Testis (tissue), 2 donors: ENCODE measurements at regions not wholly inside any gene's neighbourhood (a gene's known extent, or its start where the extent isn't known, plus 50 kb on each side); places are given as distances from the start of the nearest gene placed in this dataset.

Source experiments
- DNase-seq: peaks from one replicate; pipeline ENCODE4 v3.0.0-alpha.2; 2019
- H3K27ac ChIP-seq, 2 donors: fragments of 200-600 bp; sonication (generic); one replicate each; pipeline ENCODE4 v1.5.1; 2019
- H3K27me3 ChIP-seq: fragments of 200-600 bp; sonication (generic); one replicate; pipeline ENCODE4 v1.5.1; 2019
- H3K36me3 ChIP-seq: fragments of 200-600 bp; sonication (generic); one replicate; pipeline ENCODE4 v1.5.1; 2017; ENCODE audit warnings: low read depth; ENCODE audit errors: missing control alignments
- H3K4me1 ChIP-seq: fragments of 200-600 bp; sonication (generic); one replicate; pipeline ENCODE4 v1.5.1; 2019
- H3K4me3 ChIP-seq, 2 donors: fragments of 200-600 bp; sonication (generic); one replicate each; pipeline ENCODE4 v1.5.1; 2017 to 2019
- H3K9me3 ChIP-seq: fragments of 200-600 bp; sonication (generic); one replicate; pipeline ENCODE4 v1.5.1; 2017
- CTCF ChIP-seq, 3 experiments: fragments of 450-650 bp in 2 of 3; fragments of 200-600 bp in 1 of 3; sonication (generic) in 1 of 3; IDR thresholded peaks; one replicate each; pipeline ENCODE4 v1.5.1; 2016 to 2019; ENCODE audit warnings: antibody characterized with exemption in 3 of 3, mild to moderate bottlenecking in 2 of 3, moderate library complexity in 1 of 3
- POLR2A ChIP-seq: fragments of 450-650 bp; IDR thresholded peaks from one replicate; pipeline ENCODE4 v1.6.1; 2017; ENCODE audit warnings: antibody characterized with exemption, mild to moderate bottlenecking, moderate library complexity
- WGBS, 2 donors: methylation state at CpG; one replicate each; pipeline ENCODE4 v1.1.5; 2018; 5-methylcytosine and 5-hydroxymethylcytosine counted together
- intact Hi-C: fragments of 100-400 bp; cut with DNase I; formaldehyde crosslinking; loops from one replicate; pipeline ENCODE4 v1.15.1; 2023; ENCODE audit warnings: low total_unique reads

- WGBS, 2 donors: 98 to 100% methylated on average over 2 of the region's 2 CpGs
- Histone ChIP-seq H3K36me3 (no peaks in the 10 kb centered on the region), H3K27me3 (no peaks in the 10 kb centered on the region), H3K9me3 (no peaks in the 10 kb centered on the region), H3K27ac (no peak overlapping the region), H3K4me3 (no peak overlapping the region), H3K4me1 (no peaks in the 10 kb centered on the region)
- intact Hi-C loops: no loop called here
- DNase-seq: no peak
- no peak for TF ChIP-seq POLR2A
- no peak for TF ChIP-seq CTCF (IDR thresholded peaks at IDR 0.05)
Measured at GRCh38 chr16:65224471-65224870, 102.6 kb upstream of the CDH11 start.

GRCh38 chr16:65223335-65223734 is 101.5 kb upstream of the CDH11 start:
- H3K27me3 ChIP-seq: no peaks in the 10 kb centered on the region
- H3K27ac ChIP-seq: no peak overlapping the region
- no peaks in the 10 kb centered on the region for H3K4me1 ChIP-seq
- no peak for DNase-seq
- no peaks in the 10 kb centered on the region for H3K36me3 ChIP-seq
- H3K4me3 ChIP-seq: no peak overlapping the region
- TF ChIP-seq CTCF (IDR thresholded peaks at IDR 0.05) (no peak), POLR2A (no peak)
- no peaks in the 10 kb centered on the region for H3K9me3 ChIP-seq
- 82 to 87% methylated on average over 2 to 3 of the region's 3 CpGs for WGBS, 2 donors
- intact Hi-C loops: no loop called here

GRCh38 chr16:65222536-65222935 is 100.7 kb upstream of the CDH11 start:
- 75 to 76% methylated on average over 6 of the region's 6 CpGs for WGBS, 2 donors
- DNase-seq: no peak
- H3K4me3 ChIP-seq: no peak overlapping the region
- H3K9me3 ChIP-seq: no peaks in the 10 kb centered on the region
- no peak overlapping the region for H3K27ac ChIP-seq
- no peak for TF ChIP-seq CTCF (IDR thresholded peaks at IDR 0.05)
- no peak for TF ChIP-seq POLR2A
- intact Hi-C loops: no loop called here
- H3K27me3 ChIP-seq: no peaks in the 10 kb centered on the region
- H3K4me1 ChIP-seq: no peaks in the 10 kb centered on the region
- no peaks in the 10 kb centered on the region for H3K36me3 ChIP-seq

GRCh38 chr16:65222049-65222448 is 100.2 kb upstream of the CDH11 start:
- Histone ChIP-seq H3K4me1 (no peaks in the 10 kb centered on the region), H3K36me3 (no peaks in the 10 kb centered on the region), H3K9me3 (no peaks in the 10 kb centered on the region), H3K27ac (no peak overlapping the region), H3K4me3 (no peak overlapping the region), H3K27me3 (no peaks in the 10 kb centered on the region)
- intact Hi-C loops: no loop called here
- WGBS, 2 donors: 77 to 79% methylated on average over 1 of the region's 1 CpG
- DNase-seq: no peak
- TF ChIP-seq POLR2A (no peak), CTCF (IDR thresholded peaks at IDR 0.05) (no peak)

- no peaks in the 10 kb centered on the region for H3K9me3 ChIP-seq
- WGBS, 2 donors: 100% methylated on average over 1 of the region's 1 CpG
- no peak overlapping the region for H3K4me3 ChIP-seq
- H3K27me3 ChIP-seq: no peaks in the 10 kb centered on the region
- H3K27ac ChIP-seq: no peak overlapping the region
- H3K36me3 ChIP-seq: no peaks in the 10 kb centered on the region
- H3K4me1 ChIP-seq: no peaks in the 10 kb centered on the region
- no peak for DNase-seq
- intact Hi-C loops: no loop called here
- TF ChIP-seq CTCF (IDR thresholded peaks at IDR 0.05) (no peak), POLR2A (no peak)
Measured at GRCh38 chr16:65219786-65220185, 97.9 kb upstream of the CDH11 start.
